K562 (cell line): ENCODE measurements at regions not wholly inside any gene's neighbourhood (a gene's known extent, or its start where the extent isn't known, plus 50 kb on each side); places are given as distances from the start of the nearest gene placed in this dataset.

Source experiments
- ATAC-seq: fragments of 200-7000 bp; cut with Tn5 transposase; 3 replicates; pipeline ENCODE4 v1.9.1; 2020; ENCODE audit warnings: moderate library complexity
- BruUV-seq: library from RNA; stranded (reverse); fragments of 400-500 nt; replicated peaks from 2 replicates; lab custom pipeline; 2021; lab: Mats Ljungman, UMichigan
- CTCF ChIA-PET: fragments of 300-600 bp; formaldehyde crosslinking; extraction: SDS; loops from one replicate; lab custom pipeline; 2021; ENCODE audit warnings: low intra/inter-chr PET ratio; lab: Yijun Ruan, JAX
- POLR2A ChIA-PET: fragments of 300-600, 350-650 bp; sonication (Branson Sonifier 250); formaldehyde crosslinking; extraction: SDS; loops from one replicate; lab custom pipeline; 2021; ENCODE audit warnings: antibody characterized with exemption, inconsistent platforms; lab: Yijun Ruan, JAX
- DNase-seq, 4 experiments: peaks; one replicate each; pipeline versions ENCODE4 v3.0.0 to v3.0.0-alpha.2; 2011 to 2018; ENCODE audit warnings: low spot score in 3 of 4, mixed read lengths in 3 of 4; ENCODE audit errors: extremely low read depth in 1 of 4
- FAIRE-seq: peaks from 2 replicates; lab custom pipeline; 2011; peaks lifted over from hg19 to GRCh38; lab: Jason Lieb, UNC
- H2AFZ ChIP-seq: 2 replicates; pipeline ENCODE4 v1.6.0; 2011; ENCODE audit warnings: low read depth, low read length, control low read depth, inconsistent platforms
- H3K27ac ChIP-seq: fragments of 200-600 bp; 3 replicates; pipeline ENCODE4 v1.8.0; 2011; ENCODE audit warnings: low read depth, mild to moderate bottlenecking, control low read depth, inconsistent platforms, low read length, moderate library complexity, mixed read lengths; ENCODE audit errors: extremely low read depth
- H3K27me3 ChIP-seq, 2 experiments: fragments of 300-600 bp in 1 of 2; 2 replicates in 1 of 2; 3 replicates in 1 of 2; pipeline versions ENCODE4 v1.6.0 to v1.8.0; 2011; ENCODE audit warnings: inconsistent platforms in 2 of 2, low read length in 2 of 2, mild to moderate bottlenecking in 1 of 2, mixed read lengths in 1 of 2, moderate library complexity in 1 of 2; ENCODE audit not compliant: control insufficient read depth in 2 of 2, insufficient read depth in 2 of 2
- H3K36me3 ChIP-seq: fragments of 300-600 bp; 3 replicates; pipeline ENCODE4 v1.8.0; 2011; ENCODE audit warnings: mild to moderate bottlenecking, low read length, inconsistent platforms; ENCODE audit not compliant: control insufficient read depth, insufficient read depth
- H3K4me1 ChIP-seq, 2 experiments: fragments of 200-600 bp in 1 of 2; replicated peaks in 1 of 2; 2 replicates in 1 of 2; 3 replicates in 1 of 2; pipeline versions ENCODE4 v1.5.1 to v1.8.0; 2011; ENCODE audit warnings: inconsistent platforms in 2 of 2, low read length in 2 of 2, mild to moderate bottlenecking in 1 of 2, mixed read lengths in 1 of 2, moderate library complexity in 1 of 2; ENCODE audit not compliant: control insufficient read depth in 2 of 2, insufficient read depth in 2 of 2
- H3K4me2 ChIP-seq: 2 replicates; pipeline ENCODE4 v1.6.1; 2011; ENCODE audit warnings: low read length, control low read depth, inconsistent platforms, mixed read lengths; ENCODE audit not compliant: insufficient read depth
- H3K4me3 ChIP-seq: fragments of 200-600 bp; sonication (generic), shearing (Covaris generic); 2 replicates; pipeline ENCODE4 v1.5.1; 2016; ENCODE audit warnings: control low read depth, inconsistent platforms
- H3K79me2 ChIP-seq: fragments of 200-600 bp; 3 replicates; pipeline ENCODE4 v1.8.0; 2011; ENCODE audit warnings: low read length, inconsistent platforms; ENCODE audit not compliant: control insufficient read depth, insufficient read depth
- H3K9ac ChIP-seq, 2 experiments: 2 replicates each; pipeline versions ENCODE4 v1.6.0 to v1.6.1; 2011; ENCODE audit warnings: low read depth in 2 of 2, low read length in 2 of 2, control low read depth in 1 of 2, inconsistent platforms in 1 of 2, mild to moderate bottlenecking in 1 of 2, mixed read lengths in 1 of 2; ENCODE audit not compliant: insufficient read depth in 1 of 2
- H3K9me1 ChIP-seq: one replicate; pipeline ENCODE4 v1.6.0; 2011; ENCODE audit warnings: inconsistent platforms, mild to moderate bottlenecking, low read length, moderate library complexity; ENCODE audit not compliant: control insufficient read depth, insufficient read depth
- H3K9me3 ChIP-seq: replicated peaks from 2 replicates; pipeline ENCODE4 v1.5.1; 2011; ENCODE audit warnings: low read depth, low read length, inconsistent platforms; ENCODE audit not compliant: control insufficient read depth, insufficient read depth
- H4K20me1 ChIP-seq: replicated peaks from 2 replicates; pipeline ENCODE4 v1.6.1; 2011; ENCODE audit warnings: low read length, inconsistent platforms, mixed read lengths; ENCODE audit not compliant: control insufficient read depth, insufficient read depth
- ATF2 ChIP-seq: sonication (generic); formaldehyde crosslinking; IDR thresholded peaks from 2 replicates; pipeline ENCODE4 v1.8.1; 2022; ENCODE audit warnings: missing genetic modification reagents
- CEBPB ChIP-seq: fragments of 450-650 bp; IDR thresholded peaks from 2 replicates; pipeline ENCODE4 v1.6.1; 2016; ENCODE audit warnings: missing genetic modification characterization, missing compliant biosample characterization
- E2F3 ChIP-seq: fragments of 250-450 bp; sonication (Bioruptor Pico); IDR thresholded peaks from 2 replicates; pipeline ENCODE4 v1.4.0; 2020; ENCODE audit warnings: mild to moderate bottlenecking
- EGR1 ChIP-seq: fragments of 450-650 bp; conservative IDR thresholded peaks from 2 replicates; pipeline ENCODE4 v1.6.1; 2017; ENCODE audit warnings: mild to moderate bottlenecking
- FOXA1 ChIP-seq: fragments of 450-650 bp; IDR thresholded peaks from 2 replicates; pipeline ENCODE4 v1.6.1; 2016; ENCODE audit warnings: mild to moderate bottlenecking, borderline replicate concordance
- HDAC1 ChIP-seq, 2 experiments: fragments of 450-650 bp; IDR thresholded peaks; 2 replicates each; pipeline ENCODE4 v1.6.1; 2016 to 2017; ENCODE audit warnings: inconsistent platforms in 1 of 2, mild to moderate bottlenecking in 1 of 2, moderate library complexity in 1 of 2
- KLF1 ChIP-seq: fragments of 450-650 bp; IDR thresholded peaks from 2 replicates; pipeline ENCODE4 v1.6.1; 2016; ENCODE audit warnings: missing genetic modification characterization, missing compliant biosample characterization
- NFIC ChIP-seq: fragments of 450-650 bp; IDR thresholded peaks from 2 replicates; pipeline ENCODE4 v1.6.1; 2017; ENCODE audit warnings: mild to moderate bottlenecking, inconsistent platforms
- POLR2H ChIP-seq: IDR thresholded peaks from 2 replicates; pipeline ENCODE4 v1.6.1; 2016; ENCODE audit warnings: missing genetic modification characterization, low read depth, mild to moderate bottlenecking, control low read depth, missing compliant biosample characterization, moderate library complexity
- RB1 ChIP-seq: fragments of 450-650 bp; IDR thresholded peaks from 2 replicates; pipeline ENCODE4 v1.6.1; 2017; ENCODE audit warnings: low read depth, mild to moderate bottlenecking
- SAP30 ChIP-seq: fragments of 200-600 bp; sonication (generic); IDR thresholded peaks from 2 replicates; pipeline ENCODE4 v1.6.1; 2012; ENCODE audit warnings: borderline replicate concordance, low read depth, mild to moderate bottlenecking, moderate library complexity, low read length, control low read depth, inconsistent platforms; ENCODE audit not compliant: insufficient read depth, poor library complexity, severe bottlenecking
- SIX5 ChIP-seq, 2 experiments: IDR thresholded peaks; 2 replicates each; pipeline ENCODE4 v1.6.1; 2011; ENCODE audit warnings: low read length in 2 of 2, borderline replicate concordance in 1 of 2, low read depth in 1 of 2, mild to moderate bottlenecking in 1 of 2, moderate library complexity in 1 of 2; ENCODE audit not compliant: insufficient read depth in 1 of 2
- TCF7 ChIP-seq: sonication (generic); IDR thresholded peaks from 2 replicates; pipeline ENCODE4 v1.6.1; 2016; ENCODE audit warnings: antibody characterized with exemption, borderline replicate concordance
- WGBS: fragments of 100-300 bp; shearing (Covaris generic); methylation state at CpG from one replicate; pipeline ENCODE4 v1.1.6; 2016; ENCODE audit warnings: low coverage, mixed read lengths; ENCODE audit not compliant: insufficient coverage; ENCODE audit errors: missing lambda C conversion rate; 5-methylcytosine and 5-hydroxymethylcytosine counted together
- in situ Hi-C: fragments of 300-500 bp; cut with MboI; formaldehyde crosslinking; loops from 4 replicates; pipeline ENCODE4 v1.15.0; 2018; ENCODE audit warnings: inconsistent platforms, mixed read lengths
- intact Hi-C: fragments of 100-400 bp; cut with micrococcal nuclease; formaldehyde crosslinking; loops from 2 replicates; pipeline ENCODE4 v1.14.2; 2022

- BruUV-seq, result no TSS peak
- POLR2A ChIA-PET, result interaction anchor here (0.7 kb wide), 1 partner anchor 76 kb away, joined by 3 read pairs; no protein-coding TSS in a partner anchor
- WGBS, result 0% methylated on average over 5 of the region's 5 CpGs
- ATAC-seq, result no peak
- TF ChIP-seq NFIC (peak; percentile 60; the same call in 1 of the 2 replicates), RB1 (no peak)
- TF ChIP-seq, all 486 proteins: peak for 1
- H2AFZ ChIP-seq, result no peak overlapping the region
- H3K4me1 ChIP-seq, result no peaks in the 10 kb centered on the region
- FAIRE-seq (no peak), DNase-seq (no peak)
- no peak overlapping the region for H3K4me2 ChIP-seq
- no peaks in the 10 kb centered on the region; a peak in 1 of 5 replicates for H3K27me3 ChIP-seq
- CTCF ChIA-PET, result no interaction called here
- H3K36me3 ChIP-seq, result no peaks in the 10 kb centered on the region
- H3K27ac ChIP-seq, result no peak overlapping the region
- in situ Hi-C loops, result no loop called here
- H3K9me3 ChIP-seq, result no peaks in the 10 kb centered on the region
- intact Hi-C loops, result no loop called here
- no peak overlapping the region for H3K9ac ChIP-seq
- 0 out of 2 replicates have a peak, but pooled peaks cover 7% of the 10 kb centered on the region for H4K20me1 ChIP-seq
- H3K9me1 ChIP-seq, result no peaks in the 10 kb centered on the region
- H3K4me3 ChIP-seq, result no peak overlapping the region
- no peaks in the 10 kb centered on the region for H3K79me2 ChIP-seq
Observed at GRCh38 chr1:110734133-110734680, 59.5 kb upstream of the KCNA3 start.

GRCh38 chr1:110731529-110731928, 56.8 kb upstream of the KCNA3 start:
- no peak overlapping the region for H3K9ac ChIP-seq
- no peak for ATAC-seq

More at GRCh38 chr1:110731529-110731928, 56.8 kb upstream of the KCNA3 start:
- Histone ChIP-seq H3K9me1 (no peaks in the 10 kb centered on the region), H3K36me3 (no peaks in the 10 kb centered on the region), H3K9me3 (no peaks in the 10 kb centered on the region), H3K4me3 (no peak overlapping the region), H3K27ac (no peak overlapping the region), H3K4me1 (no peaks in the 10 kb centered on the region), H3K4me2 (no peak overlapping the region), H4K20me1 (0 out of 2 replicates have a peak, but pooled peaks cover 7% of the 10 kb centered on the region)
- POLR2A ChIA-PET, result interaction anchor here (0.6 to 0.7 kb wide), 2 partner anchors 184 to 586 kb away, joined by 3 read pairs; no protein-coding TSS in a partner anchor
- intact Hi-C loops (no loop called here), in situ Hi-C loops (no loop called here)
- DNase-seq, result no peak
- CTCF ChIA-PET, result no interaction called here
- 1% methylated on average over 5 of the region's 5 CpGs for WGBS
- no peak for TF ChIP-seq ATF2 (CRISPR knock-in tag)
- TF ChIP-seq SIX5 (IDR thresholded peaks at IDR 0.05; ENCODE audit: borderline replicate concordance in 1 of 2, insufficient read depth in 1 of 2, low read depth in 1 of 2, low read length in 2 of 2), result no peak
- TF ChIP-seq E2F3, result no peak
- no peak for TF ChIP-seq POLR2H (tag)
- no peak for TF ChIP-seq EGR1
- no peak for TF ChIP-seq FOXA1
- no peak for TF ChIP-seq TCF7
- no peak for TF ChIP-seq SAP30
- no peak for TF ChIP-seq HDAC1 (IDR thresholded peaks at IDR 0.05)
- no peak for TF ChIP-seq CEBPB (tag)
- TF ChIP-seq KLF1 (tag), result no peak
- TF ChIP-seq, all 486 proteins: peak for 0
- no peaks in the 10 kb centered on the region; a peak in 1 of 5 replicates for H3K27me3 ChIP-seq
- no peaks in the 10 kb centered on the region for H3K79me2 ChIP-seq
- FAIRE-seq, result no peak
- no TSS peak for BruUV-seq
- no peak overlapping the region for H2AFZ ChIP-seq
